GM19467 (cell line): ENCODE measurements at regions not wholly inside any gene's neighbourhood (a gene's known extent, or its start where the extent isn't known, plus 50 kb on each side); places are given as distances from the start of the nearest gene placed in this dataset.

Source experiments
- ATAC-seq: cut with Tn5 transposase; IDR thresholded peaks from one replicate; pipeline ENCODE4 v1.9.1; 2021; ENCODE audit warnings: mild to moderate bottlenecking, moderate library complexity; ENCODE audit not compliant: unreplicated experiment

GRCh38 chr3:178146406-178146831 is 389.8 kb upstream of the KCNMB2 start:
- ATAC-seq: no peak

GRCh38 chr3:178147001-178147400 is 389.2 kb upstream of the KCNMB2 start:
- ATAC-seq: no peak

- no peak for ATAC-seq
These were observed 384.0 kb upstream of the KCNMB2 start for GRCh38 chr3:178152031-178152806.

- no peak for ATAC-seq
These were observed 383.2 kb upstream of the KCNMB2 start for GRCh38 chr3:178152988-178153387.

GRCh38 chr3:178155521-178155920 is 380.7 kb upstream of the KCNMB2 start:
- no peak for ATAC-seq

GRCh38 chr3:178156301-178156700 is 379.9 kb upstream of the KCNMB2 start:
- no peak for ATAC-seq

- ATAC-seq: no peak
These were observed 376.5 kb upstream of the KCNMB2 start for GRCh38 chr3:178159691-178160220.

- no peak for ATAC-seq
These were observed 366.8 kb upstream of the KCNMB2 start for GRCh38 chr3:178169421-178169820.

GRCh38 chr3:178170698-178171535 is 365.3 kb upstream of the KCNMB2 start:
- no peak for ATAC-seq

- no peak for ATAC-seq
These were observed 364.1 kb upstream of the KCNMB2 start for GRCh38 chr3:178172121-178172520.

- ATAC-seq: no peak
These were observed 361.9 kb upstream of the KCNMB2 start for GRCh38 chr3:178174201-178174915.

GRCh38 chr3:178181088-178181487 is 355.1 kb upstream of the KCNMB2 start:
- no peak for ATAC-seq

- no peak for ATAC-seq
These were observed 354.5 kb upstream of the KCNMB2 start for GRCh38 chr3:178181784-178182183.

- no peak for ATAC-seq
These were observed 353.9 kb upstream of the KCNMB2 start for GRCh38 chr3:178182337-178182779.

- ATAC-seq: no peak
These were observed 351.4 kb upstream of the KCNMB2 start for GRCh38 chr3:178184833-178185232.

- ATAC-seq: no peak
These were observed 349.6 kb upstream of the KCNMB2 start for GRCh38 chr3:178186666-178187065.

GRCh38 chr3:178189854-178190253 is 346.4 kb upstream of the KCNMB2 start:
- ATAC-seq: no peak

GRCh38 chr3:178193846-178194245 is 342.4 kb upstream of the KCNMB2 start:
- ATAC-seq: no peak

- ATAC-seq: no peak
These were observed 341.7 kb upstream of the KCNMB2 start for GRCh38 chr3:178194539-178194938.

GRCh38 chr3:178195824-178196223 is 340.4 kb upstream of the KCNMB2 start:
- peak; percentile 81 for ATAC-seq

- no peak for ATAC-seq
These were observed 337.9 kb upstream of the KCNMB2 start for GRCh38 chr3:178198329-178198728.
